ENCODE measurements at regions not wholly inside any gene's neighbourhood (a gene's known extent, or its start where the extent isn't known, plus 50 kb on each side); places are given as distances from the start of the nearest gene placed in this dataset.

DNA sequence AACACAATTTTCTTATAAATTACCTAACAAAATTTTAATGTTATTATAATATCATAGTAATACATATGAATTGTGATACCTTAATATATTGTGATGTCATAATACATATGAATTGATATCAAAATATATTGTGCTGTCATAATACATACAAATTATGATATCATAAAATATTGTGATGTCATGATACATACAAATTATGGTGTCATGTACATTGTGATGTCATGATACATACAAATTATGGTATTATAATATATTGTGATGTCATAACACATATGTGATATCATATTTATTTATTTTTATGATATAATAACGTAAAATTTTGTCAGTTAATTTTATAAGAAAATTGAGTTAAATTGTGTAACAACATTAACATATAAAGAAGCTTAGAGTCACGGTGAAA, 1927.2 kb downstream of the TP53TG3F start:
- Histone ChIP-seq H3K27ac (ENCODE audit: low read length) (no peak overlapping the region), H3K36me3 (ENCODE audit: control insufficient read depth, insufficient read depth, low read length) (no peaks in the 10 kb centered on the region), H3K4me1 (ENCODE audit: control insufficient read depth, insufficient read depth, low read length) (no peaks in the 10 kb centered on the region), H3K9me3 (ENCODE audit: control insufficient read depth, insufficient read depth, low read depth, low read length) (no peaks in the 10 kb centered on the region), H3K4me3 (ENCODE audit: low read depth in 2 of 2, low read length in 2 of 2) (no peak overlapping the region), H3K27me3 (ENCODE audit: control insufficient read depth, insufficient read depth, low read length) (no peaks in the 10 kb centered on the region)
- intact Hi-C loops (cut with micrococcal nuclease; ENCODE audit: unreplicated experiment) (no loop called here), in situ Hi-C loops (cut with HindIII; ENCODE audit: low pct_unique_long_range_greater_than_20kb, low sequenced_read_pairs) (no loop called here)
- POLR2A ChIA-PET, result no interaction called here
- BruUV-seq (replicated peaks), result no TSS peak
- CTCF ChIA-PET, result no interaction called here
- TF ChIP-seq SIN3A (IDR thresholded peaks at IDR 0.05; ENCODE audit: borderline replicate concordance, insufficient read depth, low read depth, low read length) (no peak), TCF7L2 (IDR thresholded peaks at IDR 0.05; ENCODE audit: low read depth, low read length) (no peak), POLR2AphosphoS5 (IDR thresholded peaks at IDR 0.05; ENCODE audit: low read depth, low read length) (no peak)
- TF ChIP-seq, protein P1, sequence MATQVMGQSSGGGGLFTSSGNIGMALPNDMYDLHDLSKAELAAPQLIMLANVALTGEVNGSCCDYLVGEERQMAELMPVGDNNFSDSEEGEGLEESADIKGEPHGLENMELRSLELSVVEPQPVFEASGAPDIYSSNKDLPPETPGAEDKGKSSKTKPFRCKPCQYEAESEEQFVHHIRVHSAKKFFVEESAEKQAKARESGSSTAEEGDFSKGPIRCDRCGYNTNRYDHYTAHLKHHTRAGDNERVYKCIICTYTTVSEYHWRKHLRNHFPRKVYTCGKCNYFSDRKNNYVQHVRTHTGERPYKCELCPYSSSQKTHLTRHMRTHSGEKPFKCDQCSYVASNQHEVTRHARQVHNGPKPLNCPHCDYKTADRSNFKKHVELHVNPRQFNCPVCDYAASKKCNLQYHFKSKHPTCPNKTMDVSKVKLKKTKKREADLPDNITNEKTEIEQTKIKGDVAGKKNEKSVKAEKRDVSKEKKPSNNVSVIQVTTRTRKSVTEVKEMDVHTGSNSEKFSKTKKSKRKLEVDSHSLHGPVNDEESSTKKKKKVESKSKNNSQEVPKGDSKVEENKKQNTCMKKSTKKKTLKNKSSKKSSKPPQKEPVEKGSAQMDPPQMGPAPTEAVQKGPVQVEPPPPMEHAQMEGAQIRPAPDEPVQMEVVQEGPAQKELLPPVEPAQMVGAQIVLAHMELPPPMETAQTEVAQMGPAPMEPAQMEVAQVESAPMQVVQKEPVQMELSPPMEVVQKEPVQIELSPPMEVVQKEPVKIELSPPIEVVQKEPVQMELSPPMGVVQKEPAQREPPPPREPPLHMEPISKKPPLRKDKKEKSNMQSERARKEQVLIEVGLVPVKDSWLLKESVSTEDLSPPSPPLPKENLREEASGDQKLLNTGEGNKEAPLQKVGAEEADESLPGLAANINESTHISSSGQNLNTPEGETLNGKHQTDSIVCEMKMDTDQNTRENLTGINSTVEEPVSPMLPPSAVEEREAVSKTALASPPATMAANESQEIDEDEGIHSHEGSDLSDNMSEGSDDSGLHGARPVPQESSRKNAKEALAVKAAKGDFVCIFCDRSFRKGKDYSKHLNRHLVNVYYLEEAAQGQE (IDR thresholded peaks at IDR 0.05; ENCODE audit: insufficient read depth in 1 of 2, low read depth in 2 of 2, low read length in 1 of 2), result no peak
- TF ChIP-seq, protein P2, sequence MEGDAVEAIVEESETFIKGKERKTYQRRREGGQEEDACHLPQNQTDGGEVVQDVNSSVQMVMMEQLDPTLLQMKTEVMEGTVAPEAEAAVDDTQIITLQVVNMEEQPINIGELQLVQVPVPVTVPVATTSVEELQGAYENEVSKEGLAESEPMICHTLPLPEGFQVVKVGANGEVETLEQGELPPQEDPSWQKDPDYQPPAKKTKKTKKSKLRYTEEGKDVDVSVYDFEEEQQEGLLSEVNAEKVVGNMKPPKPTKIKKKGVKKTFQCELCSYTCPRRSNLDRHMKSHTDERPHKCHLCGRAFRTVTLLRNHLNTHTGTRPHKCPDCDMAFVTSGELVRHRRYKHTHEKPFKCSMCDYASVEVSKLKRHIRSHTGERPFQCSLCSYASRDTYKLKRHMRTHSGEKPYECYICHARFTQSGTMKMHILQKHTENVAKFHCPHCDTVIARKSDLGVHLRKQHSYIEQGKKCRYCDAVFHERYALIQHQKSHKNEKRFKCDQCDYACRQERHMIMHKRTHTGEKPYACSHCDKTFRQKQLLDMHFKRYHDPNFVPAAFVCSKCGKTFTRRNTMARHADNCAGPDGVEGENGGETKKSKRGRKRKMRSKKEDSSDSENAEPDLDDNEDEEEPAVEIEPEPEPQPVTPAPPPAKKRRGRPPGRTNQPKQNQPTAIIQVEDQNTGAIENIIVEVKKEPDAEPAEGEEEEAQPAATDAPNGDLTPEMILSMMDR (IDR thresholded peaks at IDR 0.05), result no peak
- DNase-seq (ENCODE audit: low read depth, low spot score), result no peak
- ATAC-seq, result no peak

DNA sequence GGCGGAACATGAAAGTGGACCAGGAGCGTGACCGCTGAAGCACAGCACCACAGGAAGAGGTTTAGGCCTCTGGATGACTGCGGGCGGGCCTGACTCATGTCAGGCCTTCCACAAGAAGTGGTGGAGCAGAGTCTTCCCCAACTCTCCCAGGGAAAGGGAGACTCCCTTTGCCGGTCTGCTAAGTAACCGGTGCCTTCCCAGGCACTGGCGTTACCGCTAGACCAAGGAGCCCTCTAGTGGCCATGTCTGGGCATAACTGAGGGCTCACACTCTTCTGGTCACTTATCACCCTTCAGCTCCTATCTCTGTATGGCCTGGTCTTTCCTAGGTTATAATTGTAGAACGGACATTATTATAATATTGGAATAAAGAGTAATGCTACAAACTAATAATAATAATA, 1931.9 kb downstream of the TP53TG3F start:
- no peak overlapping the region for H3K27ac ChIP-seq (ENCODE audit: low read length)
- H3K9me3 ChIP-seq (ENCODE audit: control insufficient read depth, insufficient read depth, low read depth, low read length), result no peaks in the 10 kb centered on the region
- H3K4me1 ChIP-seq (ENCODE audit: control insufficient read depth, insufficient read depth, low read length), result no peaks in the 10 kb centered on the region
- no TSS peak for BruUV-seq (replicated peaks)
- TF ChIP-seq, protein P2 (IDR thresholded peaks at IDR 0.05), result peak; percentile 76
- no peak for TF ChIP-seq TCF7L2 (IDR thresholded peaks at IDR 0.05; ENCODE audit: low read depth, low read length)
- intact Hi-C loops (cut with micrococcal nuclease; ENCODE audit: unreplicated experiment) (no loop called here), in situ Hi-C loops (cut with HindIII; ENCODE audit: low pct_unique_long_range_greater_than_20kb, low sequenced_read_pairs) (no loop called here)
- ChIA-PET CTCF (no interaction called here), POLR2A (no interaction called here)
- DNase-seq (ENCODE audit: low read depth, low spot score) (peak; percentile 36), ATAC-seq (0 out of 2 replicates have a peak, but pooled peaks have one; percentile 63)
- no peak overlapping the region for H3K4me3 ChIP-seq (ENCODE audit: low read depth in 2 of 2, low read length in 2 of 2)
- no peaks in the 10 kb centered on the region for H3K36me3 ChIP-seq (ENCODE audit: control insufficient read depth, insufficient read depth, low read length)
- H3K27me3 ChIP-seq (ENCODE audit: control insufficient read depth, insufficient read depth, low read length), result no peaks in the 10 kb centered on the region

DNA sequence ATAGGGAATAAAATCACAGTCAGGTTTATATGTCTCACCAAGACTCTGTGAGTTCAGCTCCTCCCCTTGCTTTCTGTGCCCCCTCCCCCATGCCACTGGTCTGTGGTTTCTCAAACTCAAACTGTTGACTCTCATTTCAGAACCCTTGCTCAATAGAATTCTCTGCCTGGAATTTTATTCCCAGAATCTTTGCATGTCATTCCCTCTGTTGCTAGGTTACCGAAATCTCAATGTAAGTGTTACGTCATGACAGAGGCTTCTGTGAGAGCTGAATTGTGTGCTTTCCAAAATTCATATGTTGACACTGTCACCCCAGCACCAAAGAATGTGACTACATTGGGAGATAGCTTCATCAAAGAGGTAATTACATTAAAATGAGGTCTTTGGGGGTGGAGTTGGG, 1938.8 kb downstream of the TP53TG3F start:
- Histone ChIP-seq H3K27me3 (ENCODE audit: control insufficient read depth, insufficient read depth, low read length) (no peaks in the 10 kb centered on the region), H3K4me3 (ENCODE audit: low read depth in 2 of 2, low read length in 2 of 2) (no peak overlapping the region), H3K27ac (ENCODE audit: low read length) (no peak overlapping the region), H3K4me1 (ENCODE audit: control insufficient read depth, insufficient read depth, low read length) (no peaks in the 10 kb centered on the region), H3K36me3 (ENCODE audit: control insufficient read depth, insufficient read depth, low read length) (no peaks in the 10 kb centered on the region), H3K9me3 (ENCODE audit: control insufficient read depth, insufficient read depth, low read depth, low read length) (no peaks in the 10 kb centered on the region)
- ATAC-seq, result no peak
- ChIA-PET CTCF (no interaction called here), POLR2A (no interaction called here)
- no TSS peak for BruUV-seq (replicated peaks)
- in situ Hi-C loops (cut with HindIII; ENCODE audit: low pct_unique_long_range_greater_than_20kb, low sequenced_read_pairs), result no loop called here
- intact Hi-C loops (cut with micrococcal nuclease; ENCODE audit: unreplicated experiment), result no loop called here
- no peak for DNase-seq (ENCODE audit: low read depth, low spot score)
- TF ChIP-seq TCF7L2 (IDR thresholded peaks at IDR 0.05; ENCODE audit: low read depth, low read length) (no peak), SIN3A (IDR thresholded peaks at IDR 0.05; ENCODE audit: borderline replicate concordance, insufficient read depth, low read depth, low read length) (no peak), POLR2AphosphoS5 (IDR thresholded peaks at IDR 0.05; ENCODE audit: low read depth, low read length) (no peak)
- TF ChIP-seq, protein P1 (IDR thresholded peaks at IDR 0.05; ENCODE audit: insufficient read depth in 1 of 2, low read depth in 2 of 2, low read length in 1 of 2), result no peak
- TF ChIP-seq, protein P2 (IDR thresholded peaks at IDR 0.05), result no peak

Measured in Panc1 (cell line).